ENCODE measurements at regions not wholly inside any gene's neighbourhood (a gene's known extent, or its start where the extent isn't known, plus 50 kb on each side); places are given as distances from the start of the nearest gene placed in this dataset.
"Not testable (repeated sequence)": the region's sequence is repeated elsewhere in the genome, so short reads cannot be mapped to it uniquely, and the experiment has no call there.

DNA sequence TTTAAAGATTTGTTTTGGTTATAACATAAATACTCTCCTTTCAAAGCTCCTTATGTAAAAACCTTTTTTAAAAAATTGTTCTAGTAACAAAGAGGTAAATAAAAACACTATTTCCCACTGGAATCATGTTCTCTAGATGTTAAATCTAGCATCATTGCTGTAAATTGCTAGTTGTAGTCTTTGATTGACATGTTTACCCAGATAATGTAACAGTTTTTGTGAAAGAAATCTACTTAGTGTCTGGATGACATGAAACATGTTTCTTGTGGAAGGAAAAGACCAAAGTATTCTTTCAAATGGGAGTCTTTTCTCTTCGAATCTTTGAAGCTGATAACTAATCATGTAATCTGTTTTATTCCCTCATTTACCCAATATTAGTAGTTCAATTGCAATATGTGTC lies 1565.9 kb upstream of the WWC1 start:
- Histone ChIP-seq H3K4me3 (no peak overlapping the region), H3K27ac (no peak overlapping the region), H3K27me3 (no peaks in the 10 kb centered on the region), H3K4me2 (no peak overlapping the region), H3K4me1 (no peaks in the 10 kb centered on the region), H3K9ac (no peak overlapping the region), H4K20me1 (no peaks in the 10 kb centered on the region), H3K9me3 (no peaks in the 10 kb centered on the region), H3K36me3 (no peaks in the 10 kb centered on the region)
- no peak for TF ChIP-seq Cebpa-rat (IDR thresholded peaks at IDR 0.05)

DNA sequence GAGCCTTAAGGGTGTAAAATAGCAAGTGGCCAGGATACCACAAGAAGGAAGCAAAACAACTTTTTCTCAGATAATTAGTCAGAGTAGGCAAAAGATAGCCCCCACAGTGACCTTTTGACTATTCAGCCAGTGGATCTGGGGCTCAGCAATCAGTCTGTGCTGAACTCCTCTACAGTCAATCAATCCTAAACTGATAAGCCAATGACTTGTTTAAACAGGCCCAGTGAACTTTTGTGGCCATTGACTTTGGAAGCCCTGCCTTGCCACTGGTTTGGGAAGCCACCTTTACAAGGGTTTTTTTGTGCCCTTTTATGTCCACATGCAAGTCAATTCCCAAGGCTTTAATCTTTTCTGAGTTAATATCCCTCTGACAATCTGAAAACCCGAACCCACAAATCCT lies 1565.0 kb upstream of the WWC1 start:
- H3K36me3 ChIP-seq, result no peaks in the 10 kb centered on the region
- no peaks in the 10 kb centered on the region for H3K4me1 ChIP-seq
- no peak overlapping the region for H3K27ac ChIP-seq
- H3K9ac ChIP-seq, result no peak overlapping the region
- no peak for TF ChIP-seq Cebpa-rat (IDR thresholded peaks at IDR 0.05)
- no peaks in the 10 kb centered on the region for H3K27me3 ChIP-seq
- no peaks in the 10 kb centered on the region for H4K20me1 ChIP-seq
- H3K9me3 ChIP-seq, result no peaks in the 10 kb centered on the region
- H3K4me2 ChIP-seq, result no peak overlapping the region
- no peak overlapping the region for H3K4me3 ChIP-seq

DNA sequence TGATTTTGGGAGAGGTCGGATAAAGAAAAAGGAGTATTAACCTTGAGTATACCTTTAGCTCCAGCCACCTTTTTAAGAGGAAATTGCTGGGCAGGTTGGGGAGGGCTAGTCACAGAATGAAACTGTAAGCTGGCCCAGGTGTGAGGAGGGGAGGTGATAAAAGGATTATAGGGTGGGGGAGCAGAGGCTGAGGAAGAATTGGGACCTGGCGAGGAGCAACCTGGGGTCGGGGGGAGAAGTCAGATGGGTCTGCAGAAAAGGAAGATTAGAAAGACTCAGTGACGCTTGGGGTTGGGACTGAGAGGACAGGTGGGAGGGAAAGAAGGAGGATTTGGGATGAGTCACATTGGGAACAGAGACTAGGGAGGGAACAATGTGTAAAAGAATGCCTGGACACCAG lies 1548.5 kb upstream of the WWC1 start:
- not testable (repeated sequence) for H3K27me3 ChIP-seq, H3K36me3 ChIP-seq, H3K27ac ChIP-seq, H3K9ac ChIP-seq, H3K9me3 ChIP-seq, H3K4me3 ChIP-seq, H4K20me1 ChIP-seq, H3K4me2 ChIP-seq, H3K4me1 ChIP-seq

DNA sequence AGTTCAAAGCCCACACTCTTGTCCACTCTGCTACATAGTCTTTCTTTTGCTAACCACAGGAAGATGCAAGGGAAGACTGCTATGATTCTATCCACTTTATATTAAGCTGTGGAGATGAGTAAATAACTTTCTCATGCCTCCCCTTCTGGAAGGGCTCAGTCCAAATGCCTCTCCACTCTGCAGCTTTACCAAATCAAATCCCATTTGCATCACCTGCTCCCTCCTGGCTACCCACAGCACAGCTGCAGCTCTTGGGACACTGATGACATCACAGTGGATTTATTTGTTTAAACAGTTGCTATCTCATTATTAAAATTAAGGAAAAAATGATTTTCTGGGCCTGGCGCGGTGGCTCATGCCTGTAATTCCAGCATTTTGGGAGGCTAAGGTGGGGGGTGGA lies 1544.9 kb upstream of the WWC1 start:
- Histone ChIP-seq H4K20me1 (no peaks in the 10 kb centered on the region), H3K36me3 (no peaks in the 10 kb centered on the region), H3K4me1 (no peaks in the 10 kb centered on the region), H3K9me3 (no peaks in the 10 kb centered on the region), H3K27me3 (no peaks in the 10 kb centered on the region), H3K4me3 (no peak overlapping the region), H3K4me2 (no peak overlapping the region), H3K27ac (no peak overlapping the region), H3K9ac (no peak overlapping the region)
- no peak for TF ChIP-seq Cebpa-rat (IDR thresholded peaks at IDR 0.05)

DNA sequence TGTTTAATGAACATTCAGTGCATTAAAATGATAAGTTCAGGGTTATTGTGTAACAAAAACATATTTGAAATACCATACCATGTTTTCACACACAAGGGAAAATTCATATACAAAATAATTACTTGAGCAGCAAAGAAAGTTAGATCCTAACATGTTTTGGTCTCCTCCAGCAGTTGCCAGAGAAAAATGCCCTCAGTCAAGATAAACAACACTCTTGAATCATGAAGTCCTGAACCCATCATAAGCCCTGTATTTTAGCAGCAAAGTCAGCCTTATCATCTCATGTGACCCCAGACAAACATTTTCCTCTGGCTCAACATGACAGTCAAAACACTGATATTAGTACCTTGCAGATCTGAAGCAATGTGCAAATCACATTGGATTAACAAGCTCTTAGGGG lies 1541.1 kb upstream of the WWC1 start:
- H3K27ac ChIP-seq, result no peak overlapping the region
- H3K4me2 ChIP-seq, result no peak overlapping the region
- no peak overlapping the region for H3K9ac ChIP-seq
- H3K4me1 ChIP-seq, result no peaks in the 10 kb centered on the region
- H3K36me3 ChIP-seq, result no peaks in the 10 kb centered on the region
- TF ChIP-seq Cebpa-rat (IDR thresholded peaks at IDR 0.05), result no peak
- no peaks in the 10 kb centered on the region; the same call in 1 of the 2 replicates for H3K9me3 ChIP-seq
- H3K27me3 ChIP-seq, result no peaks in the 10 kb centered on the region
- no peaks in the 10 kb centered on the region for H4K20me1 ChIP-seq
- H3K4me3 ChIP-seq, result no peak overlapping the region

DNA sequence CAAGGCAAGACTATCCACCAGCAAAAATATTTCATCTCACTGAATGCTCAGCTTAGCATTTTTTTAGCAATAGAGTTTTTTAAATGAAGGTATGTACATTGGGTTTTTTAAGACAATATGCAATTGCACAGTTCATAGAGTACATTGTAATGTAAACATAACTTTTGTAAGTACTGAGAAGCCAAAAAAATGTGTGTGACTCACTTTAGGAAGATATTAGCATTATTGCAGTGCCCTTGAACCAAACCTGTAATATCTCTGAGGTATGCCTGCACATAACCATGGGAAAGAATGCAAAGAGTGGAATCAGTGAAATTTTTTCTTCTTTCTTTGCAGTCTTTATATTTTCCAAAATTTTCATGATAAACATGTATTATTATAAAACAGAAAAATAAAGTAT lies 1533.3 kb upstream of the WWC1 start:
- Histone ChIP-seq H3K27ac (no peak overlapping the region), H4K20me1 (no peaks in the 10 kb centered on the region), H3K9ac (no peak overlapping the region), H3K4me1 (no peaks in the 10 kb centered on the region), H3K4me2 (no peak overlapping the region), H3K27me3 (no peaks in the 10 kb centered on the region), H3K9me3 (peaks cover 4% of the 10 kb centered on the region; the same call in 1 of the 2 replicates), H3K4me3 (no peak overlapping the region), H3K36me3 (no peaks in the 10 kb centered on the region)
- TF ChIP-seq Cebpa-rat (IDR thresholded peaks at IDR 0.05), result no peak

DNA sequence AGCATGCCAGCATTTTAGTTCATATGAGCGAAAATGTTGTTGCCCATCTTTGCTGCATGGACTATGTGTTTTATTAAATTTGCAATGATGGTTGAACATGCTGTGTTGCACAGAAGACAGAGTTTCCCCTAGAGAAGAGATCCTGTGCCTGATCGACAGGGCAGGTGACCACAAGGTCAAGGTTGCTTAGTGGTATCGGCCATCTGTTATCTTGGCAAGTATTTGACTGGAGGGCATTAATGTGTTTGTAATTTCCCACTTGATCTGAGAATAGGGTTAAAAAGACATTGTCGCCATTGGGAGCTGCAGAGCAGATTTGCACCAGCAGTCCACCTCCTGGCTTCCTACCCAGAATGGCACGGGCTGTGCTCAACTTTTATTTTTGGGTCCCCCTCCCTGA lies 1523.6 kb upstream of the WWC1 start:
- no peak overlapping the region for H3K27ac ChIP-seq
- H3K9ac ChIP-seq, result no peak overlapping the region
- H3K4me3 ChIP-seq, result no peak overlapping the region
- H3K4me2 ChIP-seq, result no peak overlapping the region
- no peaks in the 10 kb centered on the region for H3K36me3 ChIP-seq
- no peaks in the 10 kb centered on the region for H3K27me3 ChIP-seq
- H4K20me1 ChIP-seq, result no peaks in the 10 kb centered on the region
- no peaks in the 10 kb centered on the region for H3K9me3 ChIP-seq
- no peak for TF ChIP-seq Cebpa-rat (IDR thresholded peaks at IDR 0.05)
- H3K4me1 ChIP-seq, result no peaks in the 10 kb centered on the region

DNA sequence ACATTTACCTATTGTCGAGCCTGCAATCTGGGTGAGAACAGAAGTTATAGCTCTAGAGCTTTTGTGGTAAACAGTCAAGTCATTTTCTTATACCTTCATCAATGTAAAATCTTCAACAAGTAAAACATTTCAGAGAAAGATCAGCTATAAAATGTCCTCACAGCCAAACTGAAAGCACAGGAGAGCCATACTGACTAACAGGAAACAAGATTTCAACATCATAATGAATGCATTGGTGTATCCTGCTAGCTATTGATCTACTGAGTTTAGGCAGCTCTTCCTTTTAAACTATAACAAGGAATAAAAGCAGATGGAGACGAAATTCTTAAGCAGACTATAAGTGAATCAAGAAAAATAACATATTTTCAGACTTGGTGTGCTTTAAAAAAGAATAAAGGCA lies 1522.9 kb upstream of the WWC1 start:
- TF ChIP-seq Cebpa-rat (IDR thresholded peaks at IDR 0.05), result no peak
- Histone ChIP-seq H3K9me3 (no peaks in the 10 kb centered on the region), H3K4me2 (no peak overlapping the region), H3K4me1 (no peaks in the 10 kb centered on the region), H3K27me3 (no peaks in the 10 kb centered on the region), H3K9ac (no peak overlapping the region), H3K36me3 (no peaks in the 10 kb centered on the region), H3K4me3 (no peak overlapping the region), H3K27ac (no peak overlapping the region), H4K20me1 (no peaks in the 10 kb centered on the region)

DNA sequence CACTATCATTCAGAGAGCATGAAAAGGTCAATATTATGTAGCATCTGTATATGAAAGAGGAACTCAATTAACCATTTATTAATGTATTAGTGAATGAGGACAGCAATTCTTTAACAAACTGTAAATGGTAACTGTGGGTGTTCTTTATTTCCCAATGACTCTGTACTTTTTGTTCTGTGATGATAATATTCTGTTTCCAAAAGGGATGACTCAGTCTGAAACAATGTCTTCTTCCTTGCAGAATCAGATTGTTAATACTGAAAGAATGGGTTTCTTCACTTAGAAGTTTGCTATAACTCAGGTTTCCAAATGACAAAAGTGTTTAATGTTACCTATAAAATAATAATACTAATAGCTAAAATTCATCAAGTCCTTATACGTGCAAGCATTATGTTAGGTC lies 1518.7 kb upstream of the WWC1 start:
- no peak overlapping the region for H3K4me3 ChIP-seq
- TF ChIP-seq Cebpa-rat (IDR thresholded peaks at IDR 0.05), result no peak
- H3K27ac ChIP-seq, result no peak overlapping the region
- H3K4me1 ChIP-seq, result no peaks in the 10 kb centered on the region
- H3K36me3 ChIP-seq, result no peaks in the 10 kb centered on the region
- H3K4me2 ChIP-seq, result no peak overlapping the region
- no peaks in the 10 kb centered on the region for H3K9me3 ChIP-seq
- H3K27me3 ChIP-seq, result no peaks in the 10 kb centered on the region
- no peaks in the 10 kb centered on the region for H4K20me1 ChIP-seq
- no peak overlapping the region for H3K9ac ChIP-seq

DNA sequence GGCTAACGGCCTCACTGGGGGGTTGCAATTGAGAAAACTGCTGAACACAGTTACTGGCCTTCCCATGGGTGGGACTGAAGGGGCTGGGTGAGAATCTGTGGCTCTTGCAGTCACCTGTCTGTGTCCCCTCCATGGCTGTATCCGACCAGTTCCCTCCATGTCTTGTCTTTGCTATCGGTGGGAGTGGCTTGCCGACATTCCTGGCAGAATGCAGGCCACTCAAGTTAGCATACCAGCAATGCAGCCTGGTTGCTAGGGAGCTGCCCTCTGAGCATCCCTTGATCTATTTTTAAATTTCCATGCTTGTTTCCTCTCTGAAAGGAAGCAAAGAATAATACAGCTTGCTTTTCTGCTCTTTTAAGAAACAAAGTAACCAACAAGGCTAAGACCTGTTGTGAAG lies 1509.7 kb upstream of the WWC1 start:
- H3K27me3 ChIP-seq, result no peaks in the 10 kb centered on the region

DNA sequence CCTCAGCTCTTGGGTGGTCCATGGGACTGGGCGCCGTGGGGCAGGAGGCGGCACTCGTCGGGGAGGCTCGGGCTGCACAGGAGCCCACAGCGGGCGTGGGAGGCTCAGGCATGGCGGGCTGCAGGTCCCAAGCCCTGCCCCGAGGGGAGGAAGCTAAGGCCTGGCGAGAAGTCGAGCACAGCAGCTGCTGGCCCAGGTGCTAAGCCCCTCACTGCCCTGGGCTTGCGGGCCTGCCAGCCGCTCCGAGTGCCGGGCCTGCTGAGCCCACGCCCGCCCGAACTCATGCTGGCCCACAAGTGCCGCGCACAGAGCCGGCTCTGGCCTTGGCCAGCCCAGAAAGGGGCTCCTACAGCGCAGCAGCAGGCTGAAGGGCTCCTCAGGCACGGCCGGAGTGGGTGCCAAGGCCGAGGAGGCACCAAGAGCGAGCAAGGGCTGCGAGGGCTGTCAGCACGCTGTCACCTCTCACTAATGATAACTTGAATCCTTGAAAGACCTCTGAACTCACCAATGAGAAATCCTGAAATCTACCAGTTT lies 1506.8 kb upstream of the WWC1 start:
- H3K9me3 ChIP-seq, result peaks cover 11% of the 10 kb centered on the region
- no peak overlapping the region for H3K27ac ChIP-seq
- H3K4me2 ChIP-seq, result no peak overlapping the region
- H3K36me3 ChIP-seq, result no peaks in the 10 kb centered on the region
- peaks cover 17% of the 10 kb centered on the region for H3K4me1 ChIP-seq
- no peak overlapping the region for H3K9ac ChIP-seq
- no peaks in the 10 kb centered on the region for H4K20me1 ChIP-seq
- H3K4me3 ChIP-seq, result no peak overlapping the region
- no peak for TF ChIP-seq Cebpa-rat (IDR thresholded peaks at IDR 0.05)
- no peaks in the 10 kb centered on the region for H3K27me3 ChIP-seq

More for the DNA sequence above, 1509.7 kb upstream of the WWC1 start:
- Histone ChIP-seq H3K36me3 (no peaks in the 10 kb centered on the region), H3K4me1 (peaks cover 17% of the 10 kb centered on the region), H4K20me1 (no peaks in the 10 kb centered on the region), H3K4me3 (no peak overlapping the region), H3K27ac (no peak overlapping the region), H3K9me3 (peaks cover 11% of the 10 kb centered on the region), H3K9ac (no peak overlapping the region), H3K4me2 (peak overlapping the region; percentile 75)
- no peak for TF ChIP-seq Cebpa-rat (IDR thresholded peaks at IDR 0.05)
